Effector CD4-positive, alpha-beta T cell (primary cell): ENCODE measurements at regions not wholly inside any gene's neighbourhood (a gene's known extent, or its start where the extent isn't known, plus 50 kb on each side); places are given as distances from the start of the nearest gene placed in this dataset.
"Not testable (repeated sequence)": the region's sequence is repeated elsewhere in the genome, so short reads cannot be mapped to it uniquely, and the experiment has no call there.

Source experiments
- DNase-seq: peaks from one replicate; pipeline ENCODE4 v3.0.0-alpha.2; 2020

- DNase-seq: no peak
Measured at GRCh38 chr6:119683031-119683430, 333.5 kb upstream of the MAN1A1 start.

- DNase-seq: no peak
Measured at GRCh38 chr6:119678961-119679360, 329.4 kb upstream of the MAN1A1 start.

- no peak for DNase-seq
Measured at GRCh38 chr6:119677384-119677783, 327.8 kb upstream of the MAN1A1 start.

GRCh38 chr6:119676961-119677360 is 327.4 kb upstream of the MAN1A1 start:
- DNase-seq: no peak

GRCh38 chr6:119676230-119676629 is 326.7 kb upstream of the MAN1A1 start:
- no peak for DNase-seq

- DNase-seq: no peak
Measured at GRCh38 chr6:119673741-119674140, 324.2 kb upstream of the MAN1A1 start.

- DNase-seq: no peak
Measured at GRCh38 chr6:119672725-119673124, 323.2 kb upstream of the MAN1A1 start.

GRCh38 chr6:119671105-119671504 is 321.5 kb upstream of the MAN1A1 start:
- no peak for DNase-seq

- no peak for DNase-seq
Measured at GRCh38 chr6:119669221-119669620, 319.7 kb upstream of the MAN1A1 start.

GRCh38 chr6:119665432-119665831 is 315.9 kb upstream of the MAN1A1 start:
- not testable (repeated sequence) for DNase-seq

GRCh38 chr6:119661628-119662027 is 312.1 kb upstream of the MAN1A1 start:
- DNase-seq: no peak

- no peak for DNase-seq
Measured at GRCh38 chr6:119661078-119661477, 311.5 kb upstream of the MAN1A1 start.

- DNase-seq: no peak
Measured at GRCh38 chr6:119658917-119659316, 309.4 kb upstream of the MAN1A1 start.

- no peak for DNase-seq
Measured at GRCh38 chr6:119655124-119655523, 305.6 kb upstream of the MAN1A1 start.

GRCh38 chr6:119653329-119653728 is 303.8 kb upstream of the MAN1A1 start:
- DNase-seq: no peak

- no peak for DNase-seq
Measured at GRCh38 chr6:119649531-119649930, 300.0 kb upstream of the MAN1A1 start.

GRCh38 chr6:119647309-119647708 is 297.7 kb upstream of the MAN1A1 start:
- DNase-seq: no peak

- DNase-seq: no peak
Measured at GRCh38 chr6:119643876-119644275, 294.3 kb upstream of the MAN1A1 start.

GRCh38 chr6:119637768-119638167 is 288.2 kb upstream of the MAN1A1 start:
- no peak for DNase-seq

- no peak for DNase-seq
Measured at GRCh38 chr6:119636060-119636459, 286.5 kb upstream of the MAN1A1 start.

- DNase-seq: no peak
Measured at GRCh38 chr6:119633461-119633860, 283.9 kb upstream of the MAN1A1 start.

- no peak for DNase-seq
Measured at GRCh38 chr6:119630561-119631192, 281.1 kb upstream of the MAN1A1 start.

- DNase-seq: no peak
Measured at GRCh38 chr6:119628691-119629594, 279.4 kb upstream of the MAN1A1 start.
